SK-N-SH (cell line): ENCODE measurements at regions not wholly inside any gene's neighbourhood (a gene's known extent, or its start where the extent isn't known, plus 50 kb on each side); places are given as distances from the start of the nearest gene placed in this dataset.

Source experiments
- CTCF ChIA-PET: fragments of 300-600, 350-600 bp; formaldehyde crosslinking; extraction: SDS; loops from one replicate; lab custom pipeline; 2021; lab: Yijun Ruan, JAX
- POLR2A ChIA-PET: fragments of 350-600 bp; sonication (Branson Sonifier 250); formaldehyde crosslinking; extraction: SDS; loops from one replicate; lab custom pipeline; 2020; ENCODE audit warnings: antibody characterized with exemption, inconsistent platforms; lab: Yijun Ruan, JAX
- DNase-seq: peaks from one replicate; pipeline ENCODE4 v3.0.0; 2012
- H2AFZ ChIP-seq: fragments of 200-600 bp; sonication (generic); 2 replicates; pipeline ENCODE4 v1.8.1; 2016; ENCODE audit warnings: antibody characterized with exemption, mild to moderate bottlenecking, low read depth
- H3F3A ChIP-seq: fragments of 200-600 bp; sonication (generic); replicated peaks from 2 replicates; pipeline ENCODE3; 2016; ENCODE audit warnings: antibody characterized with exemption, mild to moderate bottlenecking; ENCODE audit not compliant: insufficient read depth
- H3K27ac ChIP-seq, 2 experiments: fragments of 200-500 bp in 1 of 2; fragments of 200-600 bp in 1 of 2; sonication (Bioruptor generic) in 1 of 2; sonication (generic), shearing (Covaris generic) in 1 of 2; 2 replicates each; pipeline versions ENCODE4 v1.5.1 to v1.6.1; 2014 to 2016; ENCODE audit warnings: low read depth in 2 of 2, inconsistent platforms in 1 of 2, low read length in 1 of 2, mild to moderate bottlenecking in 1 of 2, mixed read lengths in 1 of 2
- H3K27me3 ChIP-seq: fragments of 200-600 bp; sonication (generic), shearing (Covaris generic); 2 replicates; pipeline ENCODE4 v1.6.1; 2016; ENCODE audit warnings: mixed run types; ENCODE audit not compliant: insufficient read depth
- H3K36me3 ChIP-seq, 2 experiments: fragments of 200-500 bp in 1 of 2; fragments of 200-600 bp in 1 of 2; sonication (Bioruptor generic) in 1 of 2; sonication (generic) in 1 of 2; replicated peaks in 1 of 2; 2 replicates each; pipeline versions ENCODE3 to v1.5.1; 2014 to 2016; ENCODE audit warnings: low read length in 1 of 2, mild to moderate bottlenecking in 1 of 2; ENCODE audit not compliant: insufficient read depth in 2 of 2, control insufficient read depth in 1 of 2
- H3K4me1 ChIP-seq, 2 experiments: fragments of 200-500 bp in 1 of 2; fragments of 200-600 bp in 1 of 2; sonication (Bioruptor generic) in 1 of 2; sonication (generic), shearing (Covaris generic) in 1 of 2; 2 replicates each; pipeline versions ENCODE4 v1.5.1 to v1.6.1; 2014 to 2016; ENCODE audit warnings: low read depth in 1 of 2, low read length in 1 of 2, mixed run types in 1 of 2; ENCODE audit not compliant: insufficient read depth in 2 of 2, control insufficient read depth in 1 of 2
- H3K4me2 ChIP-seq: fragments of 200-600 bp; sonication (generic), shearing (Covaris generic); 2 replicates; pipeline ENCODE4 v1.6.1; 2017; ENCODE audit warnings: mixed run types
- H3K4me3 ChIP-seq, 2 experiments: fragments of 200-500 bp in 1 of 2; fragments of 200-600 bp in 1 of 2; sonication (Bioruptor generic) in 1 of 2; sonication (generic), shearing (Covaris generic) in 1 of 2; 2 replicates each; pipeline versions ENCODE4 v1.5.1 to v1.8.1; 2014 to 2016; ENCODE audit warnings: low read depth in 2 of 2, inconsistent platforms in 1 of 2, low read length in 1 of 2, mild to moderate bottlenecking in 1 of 2, mixed read lengths in 1 of 2, moderate library complexity in 1 of 2
- H3K79me2 ChIP-seq: fragments of 200-600 bp; sonication (generic); 2 replicates; pipeline ENCODE4 v1.8.1; 2017; ENCODE audit warnings: mild to moderate bottlenecking; ENCODE audit not compliant: insufficient read depth
- H3K9ac ChIP-seq: fragments of 200-600 bp; sonication (generic); 2 replicates; pipeline ENCODE4 v1.6.1; 2017; ENCODE audit warnings: mixed run types
- H3K9me2 ChIP-seq: fragments of 200-600 bp; sonication (generic); 2 replicates; pipeline ENCODE4 v1.6.1; 2017; ENCODE audit warnings: mixed run types
- H3K9me3 ChIP-seq: fragments of 200-600 bp; sonication (generic); 2 replicates; pipeline ENCODE4 v1.6.1; 2017; ENCODE audit warnings: mixed run types, mild to moderate bottlenecking, moderate library complexity
- H4K20me1 ChIP-seq: fragments of 200-600 bp; sonication (generic); 2 replicates; pipeline ENCODE4 v1.6.1; 2017; ENCODE audit warnings: mild to moderate bottlenecking, mixed run types; ENCODE audit not compliant: insufficient read depth
- ELF1 ChIP-seq: IDR thresholded peaks from 2 replicates; pipeline ENCODE4 v1.4.0; 2012
- FOSL2 ChIP-seq: IDR thresholded peaks from 2 replicates; pipeline ENCODE4 v1.4.0; 2012; ENCODE audit warnings: low read depth, mild to moderate bottlenecking, moderate library complexity, borderline replicate concordance
- IRF3 ChIP-seq: fragments of 150-350 bp; IDR thresholded peaks from 2 replicates; pipeline ENCODE4 v1.6.1; 2016; ENCODE audit warnings: mild to moderate bottlenecking, low read depth, low read length
- JUND ChIP-seq: IDR thresholded peaks from 2 replicates; pipeline ENCODE4 v1.4.0; 2012
- MEF2A ChIP-seq: IDR thresholded peaks from 2 replicates; pipeline ENCODE4 v1.4.0; 2012; ENCODE audit warnings: low read depth, borderline replicate concordance
- MXI1 ChIP-seq: IDR thresholded peaks from 2 replicates; pipeline ENCODE4 v1.6.1; 2012; ENCODE audit warnings: mild to moderate bottlenecking, low read depth, low read length, improper control_type of control experiment
- NRF1 ChIP-seq: IDR thresholded peaks from 2 replicates; pipeline ENCODE4 v1.6.1; 2012; ENCODE audit warnings: low read depth, mild to moderate bottlenecking, low read length
- PBX3 ChIP-seq: IDR thresholded peaks from 2 replicates; pipeline ENCODE4; 2012
- RAD21 ChIP-seq: IDR thresholded peaks from 2 replicates; pipeline ENCODE4 v1.6.1; 2012; ENCODE audit warnings: mild to moderate bottlenecking, low read length
- RFX5 ChIP-seq: IDR thresholded peaks from 2 replicates; pipeline ENCODE4 v1.6.1; 2012; ENCODE audit warnings: mild to moderate bottlenecking, improper control_type of control experiment, low read length
- RXRA ChIP-seq: IDR thresholded peaks from 2 replicates; pipeline ENCODE4 v1.4.0; 2012; ENCODE audit warnings: low read depth, mild to moderate bottlenecking, borderline replicate concordance
- ZBTB33 ChIP-seq: IDR thresholded peaks from 2 replicates; pipeline ENCODE4 v1.4.0; 2012; ENCODE audit warnings: low read depth, borderline replicate concordance
- TF ChIP-seq, protein P1 (sequence below): fragments of 150-350 bp; IDR thresholded peaks from 2 replicates; pipeline ENCODE4 v1.6.1; 2017; ENCODE audit warnings: antibody characterized with exemption, low read length, low read depth, borderline replicate concordance
- TF ChIP-seq, protein P2 (sequence below): fragments of 200-600 bp; sonication (generic); IDR thresholded peaks from 2 replicates; pipeline ENCODE4 v1.6.1; 2017; ENCODE audit warnings: antibody characterized with exemption, mild to moderate bottlenecking, moderate library complexity
- TF ChIP-seq, protein P3 (sequence below): IDR thresholded peaks from 2 replicates; pipeline ENCODE4 v1.4.0; 2012; ENCODE audit warnings: low read depth, borderline replicate concordance

GRCh38 chr2:15860051-15860663 lies 80.2 kb upstream of the MYCN start:
- H3K4me1 ChIP-seq, result no peaks in the 10 kb centered on the region
- ChIA-PET POLR2A (no interaction called here), CTCF (no interaction called here)
- no peaks in the 10 kb centered on the region for H3K9me2 ChIP-seq
- H3K36me3 ChIP-seq, result no peaks in the 10 kb centered on the region
- H2AFZ ChIP-seq, result no peak overlapping the region
- H3K27ac ChIP-seq, result no peak overlapping the region
- no peak for TF ChIP-seq PBX3
- no peak for TF ChIP-seq JUND
- TF ChIP-seq ZBTB33, result no peak
- TF ChIP-seq IRF3, result no peak
- no peak for TF ChIP-seq RFX5
- TF ChIP-seq ELF1, result no peak
- no peak for TF ChIP-seq RAD21
- TF ChIP-seq MXI1, result no peak
- TF ChIP-seq FOSL2, result no peak
- TF ChIP-seq, protein P1, sequence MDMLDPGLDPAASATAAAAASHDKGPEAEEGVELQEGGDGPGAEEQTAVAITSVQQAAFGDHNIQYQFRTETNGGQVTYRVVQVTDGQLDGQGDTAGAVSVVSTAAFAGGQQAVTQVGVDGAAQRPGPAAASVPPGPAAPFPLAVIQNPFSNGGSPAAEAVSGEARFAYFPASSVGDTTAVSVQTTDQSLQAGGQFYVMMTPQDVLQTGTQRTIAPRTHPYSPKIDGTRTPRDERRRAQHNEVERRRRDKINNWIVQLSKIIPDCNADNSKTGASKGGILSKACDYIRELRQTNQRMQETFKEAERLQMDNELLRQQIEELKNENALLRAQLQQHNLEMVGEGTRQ, result no peak
- no peak for TF ChIP-seq NRF1
- TF ChIP-seq RXRA, result no peak
- TF ChIP-seq, protein P2, sequence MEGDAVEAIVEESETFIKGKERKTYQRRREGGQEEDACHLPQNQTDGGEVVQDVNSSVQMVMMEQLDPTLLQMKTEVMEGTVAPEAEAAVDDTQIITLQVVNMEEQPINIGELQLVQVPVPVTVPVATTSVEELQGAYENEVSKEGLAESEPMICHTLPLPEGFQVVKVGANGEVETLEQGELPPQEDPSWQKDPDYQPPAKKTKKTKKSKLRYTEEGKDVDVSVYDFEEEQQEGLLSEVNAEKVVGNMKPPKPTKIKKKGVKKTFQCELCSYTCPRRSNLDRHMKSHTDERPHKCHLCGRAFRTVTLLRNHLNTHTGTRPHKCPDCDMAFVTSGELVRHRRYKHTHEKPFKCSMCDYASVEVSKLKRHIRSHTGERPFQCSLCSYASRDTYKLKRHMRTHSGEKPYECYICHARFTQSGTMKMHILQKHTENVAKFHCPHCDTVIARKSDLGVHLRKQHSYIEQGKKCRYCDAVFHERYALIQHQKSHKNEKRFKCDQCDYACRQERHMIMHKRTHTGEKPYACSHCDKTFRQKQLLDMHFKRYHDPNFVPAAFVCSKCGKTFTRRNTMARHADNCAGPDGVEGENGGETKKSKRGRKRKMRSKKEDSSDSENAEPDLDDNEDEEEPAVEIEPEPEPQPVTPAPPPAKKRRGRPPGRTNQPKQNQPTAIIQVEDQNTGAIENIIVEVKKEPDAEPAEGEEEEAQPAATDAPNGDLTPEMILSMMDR, result no peak
- TF ChIP-seq, protein P3, sequence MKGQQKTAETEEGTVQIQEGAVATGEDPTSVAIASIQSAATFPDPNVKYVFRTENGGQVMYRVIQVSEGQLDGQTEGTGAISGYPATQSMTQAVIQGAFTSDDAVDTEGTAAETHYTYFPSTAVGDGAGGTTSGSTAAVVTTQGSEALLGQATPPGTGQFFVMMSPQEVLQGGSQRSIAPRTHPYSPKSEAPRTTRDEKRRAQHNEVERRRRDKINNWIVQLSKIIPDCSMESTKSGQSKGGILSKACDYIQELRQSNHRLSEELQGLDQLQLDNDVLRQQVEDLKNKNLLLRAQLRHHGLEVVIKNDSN, result no peak
- no peak for TF ChIP-seq MEF2A
- H3K9ac ChIP-seq, result no peak overlapping the region
- H4K20me1 ChIP-seq, result no peaks in the 10 kb centered on the region
- H3K27me3 ChIP-seq, result no peaks in the 10 kb centered on the region
- no peak overlapping the region for H3K4me3 ChIP-seq
- no peaks in the 10 kb centered on the region for H3F3A ChIP-seq
- 0 out of 2 replicates have a peak, but pooled peaks cover 6% of the 10 kb centered on the region for H3K9me3 ChIP-seq
- H3K79me2 ChIP-seq, result no peaks in the 10 kb centered on the region
- no peak overlapping the region for H3K4me2 ChIP-seq
- no peak for DNase-seq
